ENCODE measurements at regions not wholly inside any gene's neighbourhood (a gene's known extent, or its start where the extent isn't known, plus 50 kb on each side); places are given as distances from the start of the nearest gene placed in this dataset.
"Not testable (repeated sequence)": the region's sequence is repeated elsewhere in the genome, so short reads cannot be mapped to it uniquely, and the experiment has no call there.

GRCh38 chr9:135380311-135380960, 99.1 kb upstream of the PPP1R26 start:
- Histone ChIP-seq H3K27me3 (peaks cover 0 to 69% (median 8%) of the 10 kb centered on the region in 3 donors), H3K36me3 (no peaks in the 10 kb centered on the region), H3K4me1 (no peaks in the 10 kb centered on the region), H3K4me3 (no peak overlapping the region), H3K9me3 (peaks cover 0 to 11% (median 0%) of the 10 kb centered on the region in 4 donors), H3K27ac (no peak overlapping the region)
- TF ChIP-seq EP300 (IDR thresholded peaks at IDR 0.05) (no peak), POLR2AphosphoS5 (IDR thresholded peaks at IDR 0.05) (no peak)
- DNase-seq, result no peak
- WGBS, 5 donors, result 83 to 89% (median 87%) methylated on average over 15 to 17 of the region's 17 CpGs
- intact Hi-C loops (cut with DNase I; ENCODE audit: low total_unique reads), result no loop called here

DNA sequence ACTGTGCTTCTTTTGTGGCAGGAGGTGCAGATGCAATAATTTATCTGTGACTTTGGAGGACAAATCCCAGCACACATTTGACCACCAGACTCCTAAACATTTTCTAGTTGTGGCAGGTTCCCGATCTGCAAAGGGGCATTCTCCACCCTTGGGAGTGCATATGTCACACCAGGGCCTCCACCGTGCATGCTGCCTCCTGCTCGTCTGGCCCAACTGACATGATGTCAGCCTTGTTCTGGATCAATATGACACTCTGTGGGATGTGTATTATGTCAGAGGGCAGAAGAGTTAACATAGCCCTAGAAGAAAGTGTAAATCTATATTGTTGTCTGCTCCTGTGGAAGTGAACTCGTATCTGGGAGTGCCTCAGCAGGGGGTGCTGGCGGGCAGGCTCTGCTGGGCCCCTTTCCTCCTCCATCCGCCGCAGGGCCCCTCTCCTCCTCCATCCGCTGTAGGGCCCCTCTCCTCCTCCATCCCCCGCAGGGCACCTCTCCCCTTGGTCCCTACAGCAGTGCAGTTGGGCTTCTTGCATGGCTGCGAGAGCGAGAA, 97.7 kb upstream of the PPP1R26 start:
- peaks cover 0 to 11% (median 0%) of the 10 kb centered on the region in 4 donors for H3K9me3 ChIP-seq
- H3K4me1 ChIP-seq, result no peaks in the 10 kb centered on the region
- H3K27me3 ChIP-seq, result peaks cover 0 to 63% (median 8%) of the 10 kb centered on the region in 3 donors
- DNase-seq, result no peak
- intact Hi-C loops (cut with DNase I; ENCODE audit: low total_unique reads), result no loop called here
- no peak overlapping the region for H3K27ac ChIP-seq
- 69 to 82% (median 80%) methylated on average over 11 of the region's 11 CpGs for WGBS, 5 donors
- no peak overlapping the region for H3K4me3 ChIP-seq
- H3K36me3 ChIP-seq, result no peaks in the 10 kb centered on the region
- TF ChIP-seq CTCF (IDR thresholded peaks at IDR 0.05) (no peak), POLR2AphosphoS5 (IDR thresholded peaks at IDR 0.05) (no peak), POLR2A (IDR thresholded peaks at IDR 0.05) (no peak), EP300 (IDR thresholded peaks at IDR 0.05) (no peak)

- Histone ChIP-seq H3K4me1 (no peaks in the 10 kb centered on the region), H3K4me3 (no peak overlapping the region), H3K27me3 (peaks cover 0 to 42% (median 8%) of the 10 kb centered on the region in 3 donors), H3K36me3 (no peaks in the 10 kb centered on the region), H3K27ac (no peak overlapping the region), H3K9me3 (peaks cover 0 to 8% (median 0%) of the 10 kb centered on the region in 4 donors)
- TF ChIP-seq POLR2AphosphoS5 (IDR thresholded peaks at IDR 0.05), result no peak
- no peak for TF ChIP-seq POLR2A (IDR thresholded peaks at IDR 0.05)
- TF ChIP-seq EP300 (IDR thresholded peaks at IDR 0.05), result no peak
- DNase-seq, result no peak
- intact Hi-C loops (cut with DNase I; ENCODE audit: low total_unique reads), result no loop called here
- WGBS, 5 donors, result 47 to 81% (median 50%) methylated on average over 8 to 13 of the region's 13 CpGs
Measured at GRCh38 chr9:135384226-135384625, 95.4 kb upstream of the PPP1R26 start.

GRCh38 chr9:135384815-135385405, 94.7 kb upstream of the PPP1R26 start:
- H3K27ac ChIP-seq; H3K4me1 ChIP-seq; DNase-seq; H3K9me3 ChIP-seq; H3K4me3 ChIP-seq; intact Hi-C loops (cut with DNase I; ENCODE audit: low total_unique reads); H3K36me3 ChIP-seq: not testable (repeated sequence)
- WGBS, 5 donors, result 77 to 89% (median 82%) methylated on average over 7 of the region's 7 CpGs
- peaks cover 0 to 42% (median 8%) of the 10 kb centered on the region in 3 donors for H3K27me3 ChIP-seq

GRCh38 chr9:135385793-135386192, 93.8 kb upstream of the PPP1R26 start:
- H3K36me3 ChIP-seq, result no peaks in the 10 kb centered on the region
- intact Hi-C loops (cut with DNase I; ENCODE audit: low total_unique reads), result no loop called here
- H3K4me3 ChIP-seq, result no peak overlapping the region
- TF ChIP-seq CTCF (IDR thresholded peaks at IDR 0.05), result no peak
- H3K9me3 ChIP-seq, result no peaks in the 10 kb centered on the region
- 55 to 72% (median 70%) methylated on average over 7 of the region's 7 CpGs for WGBS, 5 donors
- no peak overlapping the region for H3K27ac ChIP-seq
- H3K4me1 ChIP-seq, result no peaks in the 10 kb centered on the region
- H3K27me3 ChIP-seq, result peaks cover 0 to 48% (median 8%) of the 10 kb centered on the region in 3 donors
- peak in 1 of 2 donors; percentile 41 for DNase-seq

DNA sequence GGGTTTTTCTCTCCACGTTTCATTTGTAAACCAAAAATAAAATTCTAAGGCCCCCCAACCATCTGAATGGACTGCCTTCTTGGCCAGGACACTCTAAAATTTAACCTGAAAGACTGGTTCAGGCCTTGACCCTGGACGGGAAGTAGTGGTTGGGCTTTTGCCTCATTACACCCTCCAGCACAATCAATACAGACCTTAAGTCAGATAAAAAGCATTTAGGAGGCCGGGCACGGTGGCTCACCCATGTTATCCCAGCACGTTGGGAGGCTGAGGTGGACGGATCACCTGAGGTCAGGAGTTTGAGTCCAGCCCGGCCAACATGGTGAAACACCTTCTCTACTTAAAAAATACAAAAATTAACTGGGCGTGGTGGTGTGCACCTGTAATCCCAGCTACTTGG, 91.6 kb upstream of the PPP1R26 start:
- Histone ChIP-seq H3K4me3 (no peak overlapping the region), H3K9me3 (no peaks in the 10 kb centered on the region), H3K27ac (no peak overlapping the region), H3K36me3 (no peaks in the 10 kb centered on the region), H3K27me3 (peaks cover 0 to 58% (median 8%) of the 10 kb centered on the region in 3 donors), H3K4me1 (no peaks in the 10 kb centered on the region)
- TF ChIP-seq CTCF (IDR thresholded peaks at IDR 0.05) (no peak), POLR2A (IDR thresholded peaks at IDR 0.05) (no peak), EP300 (IDR thresholded peaks at IDR 0.05) (no peak), POLR2AphosphoS5 (IDR thresholded peaks at IDR 0.05) (no peak)
- WGBS, 5 donors, result 47 to 66% (median 58%) methylated on average over 8 of the region's 8 CpGs
- intact Hi-C loops (cut with DNase I; ENCODE audit: low total_unique reads), result no loop called here
- DNase-seq, result no peak

All from stomach (tissue), 8 donors.